Right renal cortex interstitium (tissue), 3 donors: ENCODE measurements at regions not wholly inside any gene's neighbourhood (a gene's known extent, or its start where the extent isn't known, plus 50 kb on each side); places are given as distances from the start of the nearest gene placed in this dataset.
"Not testable (repeated sequence)": the region's sequence is repeated elsewhere in the genome, so short reads cannot be mapped to it uniquely, and the experiment has no call there.

Source experiments
- DNase-seq, 3 donors: peaks; one replicate each; pipeline ENCODE4 v3.0.0-alpha.2; 2013; ENCODE audit warnings: low read depth in 3 of 3, low spot score in 2 of 3

DNA sequence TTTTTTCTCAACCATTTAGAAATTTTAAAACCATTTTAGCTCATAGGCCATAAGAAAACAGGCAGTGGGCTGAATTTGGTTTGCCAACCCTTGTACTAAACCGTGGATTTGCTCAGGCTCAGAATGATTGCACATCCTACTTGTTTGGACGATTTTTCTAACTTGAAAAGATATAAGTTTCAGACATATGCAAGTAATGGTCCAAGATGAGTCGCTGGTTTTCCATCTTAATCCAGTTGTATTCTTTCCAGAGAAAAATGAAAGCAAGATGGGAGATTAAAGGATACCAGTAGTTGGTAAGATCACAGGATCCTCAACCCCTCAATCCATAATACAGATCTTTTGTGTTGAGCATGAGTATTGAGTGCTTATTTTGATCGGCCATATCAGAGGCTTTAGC is 250.9 kb downstream of the TINAG start:
- DNase-seq: no peak

DNA sequence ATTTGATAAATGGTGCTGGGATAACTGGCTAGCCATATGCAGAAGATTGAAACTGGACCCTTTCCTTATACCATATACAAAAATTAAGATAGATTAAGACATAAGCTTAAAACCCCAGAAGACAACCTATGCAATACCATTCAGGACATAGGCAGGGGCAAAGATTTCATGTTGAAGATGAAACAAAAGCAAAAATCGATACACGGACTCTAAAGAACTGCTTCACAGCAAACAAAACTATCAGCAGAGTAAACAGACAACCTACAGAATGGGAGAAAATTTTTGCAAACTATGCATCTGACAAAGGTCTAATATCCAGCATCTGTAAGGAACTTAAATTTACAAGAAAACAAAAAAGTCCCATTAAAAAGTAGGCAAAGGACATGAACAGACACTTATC is 255.9 kb downstream of the TINAG start:
- DNase-seq: not testable (repeated sequence)

DNA sequence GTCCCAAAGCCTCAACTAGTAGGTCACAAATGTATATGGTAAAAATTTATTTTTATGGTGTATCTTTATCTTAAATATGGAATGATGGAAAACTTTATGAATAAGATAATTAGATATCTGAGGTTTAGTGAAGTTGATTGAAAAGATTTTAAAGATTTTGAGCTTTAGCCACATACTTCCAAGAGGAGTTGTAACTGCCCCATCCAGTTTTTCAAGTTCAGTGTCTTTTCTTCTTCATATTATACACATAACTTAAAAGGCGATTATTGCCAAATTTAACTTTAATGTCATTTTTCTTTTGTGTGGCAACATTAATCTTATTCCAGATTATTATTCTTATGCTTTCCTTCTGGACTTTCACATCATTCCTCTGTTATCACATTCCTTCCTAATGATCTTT is 266.4 kb downstream of the TINAG start:
- no peak for DNase-seq

DNA sequence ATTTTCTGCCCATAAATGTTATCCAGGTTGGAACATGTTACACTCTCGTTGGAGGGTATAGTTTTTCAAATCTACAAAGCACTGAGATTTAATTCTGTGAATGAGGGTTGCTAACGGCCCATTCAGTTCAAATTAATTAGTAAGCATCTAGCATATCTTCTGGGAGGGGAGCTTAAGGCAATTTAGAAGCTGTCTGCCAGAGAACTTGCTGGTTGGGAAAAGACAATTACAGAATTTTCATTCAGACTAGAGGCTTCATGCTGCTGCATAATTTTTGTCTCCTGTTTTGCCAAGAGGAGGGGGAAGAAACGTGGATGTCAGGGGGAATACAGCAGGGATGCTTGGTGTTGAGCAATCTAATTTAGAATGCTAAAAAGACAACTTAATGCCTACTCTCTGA is 268.3 kb upstream of the FAM83B start:
- DNase-seq: no peak

DNA sequence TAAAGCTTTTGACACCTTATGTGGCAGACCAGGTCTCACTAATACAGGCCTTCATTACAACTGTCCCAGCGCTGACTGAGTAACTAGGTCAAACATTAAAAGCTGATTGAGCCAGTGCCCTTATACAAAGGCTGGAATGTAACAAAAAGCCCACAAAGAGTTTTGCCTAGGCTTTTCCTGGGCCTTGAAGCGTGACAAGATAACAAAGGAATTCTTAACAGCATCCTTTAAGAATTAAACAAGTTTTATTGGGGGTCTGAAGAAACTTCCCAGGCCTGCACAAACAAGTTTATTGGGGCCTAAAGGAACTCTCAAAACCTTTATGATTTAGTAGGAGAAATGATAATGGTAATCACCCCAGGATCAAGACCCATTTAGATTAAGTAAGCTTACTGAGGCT is 267.6 kb upstream of the FAM83B start:
- DNase-seq: no peak

DNA sequence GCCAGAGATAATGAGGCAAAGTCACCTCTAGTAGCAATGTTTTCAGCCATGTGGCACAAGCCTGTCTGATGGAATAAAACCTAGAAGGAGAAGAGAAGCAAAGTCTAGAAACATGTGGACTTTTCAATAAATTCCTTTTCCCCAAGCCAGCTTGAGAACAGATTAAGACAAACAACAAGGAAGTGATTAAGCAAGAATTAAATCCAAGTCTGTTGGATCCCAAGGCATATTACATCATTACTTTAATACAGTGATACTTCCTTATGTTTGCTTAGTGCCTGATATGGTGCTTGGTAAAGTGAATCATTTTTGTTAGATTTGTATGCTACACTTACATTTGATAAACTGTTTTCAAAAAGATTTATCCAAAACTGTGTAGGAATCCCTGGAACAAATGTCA is 260.3 kb upstream of the FAM83B start:
- DNase-seq: no peak

DNA sequence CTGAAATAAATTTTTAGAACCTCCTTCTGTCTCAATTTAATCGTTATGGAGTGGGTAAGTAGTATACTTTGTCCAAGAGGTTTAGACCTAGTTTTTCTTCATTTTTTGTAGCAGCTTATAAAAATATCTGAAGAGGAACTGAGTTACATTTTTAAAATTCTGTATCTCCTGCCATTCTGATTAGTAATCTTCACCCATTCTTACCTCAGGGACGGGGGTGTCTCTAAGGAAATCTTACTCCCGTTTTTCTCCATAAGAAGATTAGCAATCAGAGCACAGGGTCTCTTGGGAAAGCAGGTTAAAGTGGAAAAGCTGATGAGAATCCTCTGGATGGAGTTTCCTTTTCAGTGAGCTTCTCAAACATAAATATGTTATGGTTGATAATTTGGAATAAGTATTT is 259.3 kb upstream of the FAM83B start:
- no peak for DNase-seq

DNA sequence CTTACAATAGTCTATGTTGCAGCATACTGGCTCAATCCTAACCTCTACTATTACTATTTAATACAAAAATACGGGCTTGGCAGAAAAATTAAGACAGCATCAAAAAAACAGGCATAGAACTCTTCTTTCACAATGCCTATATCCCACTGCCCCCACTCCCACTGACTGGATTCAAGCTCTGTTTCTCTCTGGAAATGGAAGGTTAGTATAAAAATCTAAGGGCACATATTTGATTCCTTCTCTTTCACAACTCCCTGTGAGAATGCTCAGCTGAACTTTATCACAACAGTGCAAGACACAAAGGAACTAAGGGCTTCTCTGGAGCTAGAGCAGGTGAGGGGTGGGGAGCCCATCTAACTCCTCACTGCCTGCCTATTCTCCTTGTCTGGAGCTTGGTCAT is 258.4 kb upstream of the FAM83B start:
- no peak for DNase-seq

DNA sequence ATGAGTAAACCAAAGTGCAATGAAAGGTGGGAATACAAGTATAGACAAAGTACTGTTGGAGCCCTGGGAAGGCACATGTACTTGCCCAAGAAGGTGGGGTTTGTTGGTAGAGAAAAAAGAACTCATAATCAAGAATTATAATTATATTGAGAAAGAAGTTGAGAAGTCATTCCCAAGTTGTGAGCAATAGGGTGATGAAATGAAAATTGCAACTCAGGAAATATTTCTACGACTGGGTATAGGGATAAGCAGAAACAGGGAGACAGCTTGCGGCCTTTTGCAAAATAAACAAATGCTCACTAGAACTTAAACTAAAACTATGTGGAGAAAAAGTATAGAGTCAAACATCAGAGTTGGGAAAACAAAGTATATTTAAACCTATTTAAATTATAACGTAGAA is 250.7 kb upstream of the FAM83B start:
- DNase-seq: no peak

DNA sequence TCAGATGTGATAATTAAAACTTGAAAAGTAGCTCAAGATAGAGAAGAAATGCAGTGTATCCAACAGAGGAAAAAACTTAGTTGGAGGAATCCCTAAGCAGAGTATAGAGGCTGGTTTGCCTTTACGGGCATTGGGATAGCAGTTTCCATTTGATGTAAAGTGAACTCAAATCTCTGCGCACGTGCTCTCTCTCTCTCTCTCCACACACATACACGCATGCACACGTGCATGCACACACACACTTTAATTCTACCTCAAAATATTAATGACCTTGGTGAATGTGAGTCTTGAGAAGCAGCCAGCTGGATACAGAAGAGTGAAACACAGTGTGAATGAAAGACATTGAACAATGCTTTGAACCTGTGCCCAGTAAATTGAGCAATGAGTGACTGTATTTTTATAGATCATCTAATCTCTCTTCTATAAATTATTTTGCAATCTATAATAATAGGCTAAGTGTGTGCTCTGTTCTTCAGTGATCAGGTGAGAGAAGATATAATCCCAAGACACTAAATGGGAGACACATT is 247.7 kb upstream of the FAM83B start:
- no peak for DNase-seq

DNA sequence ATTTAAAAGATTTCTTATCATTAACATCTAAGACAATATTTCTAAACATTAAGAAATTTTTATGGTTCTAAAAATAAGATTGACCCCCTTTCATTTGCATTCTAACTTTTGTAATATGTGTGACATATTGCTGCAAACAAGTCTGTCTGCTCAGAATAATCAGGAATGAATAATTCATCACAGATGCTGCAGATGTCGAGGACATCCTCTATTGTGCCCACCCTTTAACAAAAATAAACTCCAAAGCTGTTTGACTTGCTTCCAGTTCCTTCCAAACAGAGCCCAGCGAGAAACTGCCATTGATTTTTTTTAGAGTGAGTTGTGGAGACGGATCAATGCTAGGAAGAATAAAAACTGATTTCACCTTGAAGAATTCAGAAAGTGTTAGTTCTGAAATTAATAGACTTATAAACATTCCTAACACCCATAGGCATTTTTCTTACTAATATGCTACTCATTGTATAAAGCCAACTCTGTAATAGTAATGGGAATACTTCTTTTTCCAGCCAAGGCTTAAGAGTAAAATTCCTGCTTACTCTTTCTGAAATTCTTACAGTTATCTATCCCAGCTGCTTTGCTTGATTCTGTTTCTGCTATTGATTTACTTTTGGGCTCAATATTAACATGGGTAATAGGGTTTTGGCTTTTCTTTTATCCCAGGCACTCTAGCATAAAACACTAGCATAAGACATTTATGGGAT is 244.8 kb upstream of the FAM83B start:
- DNase-seq: no peak

DNA sequence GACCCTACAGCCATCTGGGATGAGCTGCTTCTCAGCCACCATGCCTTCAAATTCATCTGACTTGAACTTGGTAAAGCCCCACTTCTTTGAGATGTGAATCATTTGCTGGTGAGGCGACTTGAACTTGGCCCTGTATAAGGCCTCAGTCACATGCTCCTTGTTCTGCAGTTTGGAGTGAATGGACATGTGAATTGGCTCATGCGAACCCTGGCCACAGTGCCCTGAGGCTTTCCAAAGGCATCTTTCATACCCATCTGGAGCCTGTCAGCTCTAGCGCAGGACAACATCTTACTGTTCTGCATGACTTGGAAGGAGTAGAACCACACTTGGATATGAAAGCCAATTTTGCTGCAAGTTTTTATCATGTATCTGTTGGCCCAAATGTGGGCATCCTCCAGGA is 244.0 kb upstream of the FAM83B start:
- DNase-seq: no peak

DNA sequence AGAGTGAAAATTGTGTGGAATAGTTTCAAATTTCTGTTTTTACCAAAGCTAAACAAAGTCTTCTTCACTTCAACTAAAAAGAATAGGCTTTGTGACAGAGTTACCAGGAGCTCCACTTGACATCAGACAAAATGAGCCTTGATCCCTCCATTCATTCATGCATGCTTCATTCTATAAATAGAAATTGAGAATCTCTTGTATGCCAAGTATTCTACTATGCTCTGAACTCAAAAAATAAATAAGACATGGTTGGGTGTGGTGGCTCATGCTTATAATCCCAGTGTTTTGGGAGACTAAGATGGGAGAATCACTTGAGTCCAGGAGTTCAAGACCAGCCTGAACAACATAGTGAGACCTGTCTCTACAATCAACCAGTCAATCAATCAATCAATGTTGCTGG is 236.6 kb upstream of the FAM83B start:
- DNase-seq: no peak

DNA sequence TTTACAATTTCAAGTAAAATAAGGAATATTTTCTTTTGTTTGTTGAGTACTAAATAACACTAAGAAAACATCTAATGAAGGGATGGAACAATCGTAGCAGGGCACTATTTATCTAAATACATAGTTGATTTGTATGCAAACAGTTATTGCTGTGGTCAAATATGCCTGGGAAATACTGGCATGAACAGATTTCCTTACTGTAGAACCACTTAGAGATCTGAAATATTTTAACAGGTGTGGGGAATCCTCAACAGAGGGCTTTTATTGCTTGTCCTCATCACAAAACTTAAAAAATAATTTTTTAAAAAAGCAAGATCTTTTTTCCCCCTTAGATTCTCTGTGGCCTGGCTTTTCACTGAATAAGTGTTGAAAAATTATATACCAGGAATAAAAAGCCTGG is 233.0 kb upstream of the FAM83B start:
- no peak for DNase-seq

DNA sequence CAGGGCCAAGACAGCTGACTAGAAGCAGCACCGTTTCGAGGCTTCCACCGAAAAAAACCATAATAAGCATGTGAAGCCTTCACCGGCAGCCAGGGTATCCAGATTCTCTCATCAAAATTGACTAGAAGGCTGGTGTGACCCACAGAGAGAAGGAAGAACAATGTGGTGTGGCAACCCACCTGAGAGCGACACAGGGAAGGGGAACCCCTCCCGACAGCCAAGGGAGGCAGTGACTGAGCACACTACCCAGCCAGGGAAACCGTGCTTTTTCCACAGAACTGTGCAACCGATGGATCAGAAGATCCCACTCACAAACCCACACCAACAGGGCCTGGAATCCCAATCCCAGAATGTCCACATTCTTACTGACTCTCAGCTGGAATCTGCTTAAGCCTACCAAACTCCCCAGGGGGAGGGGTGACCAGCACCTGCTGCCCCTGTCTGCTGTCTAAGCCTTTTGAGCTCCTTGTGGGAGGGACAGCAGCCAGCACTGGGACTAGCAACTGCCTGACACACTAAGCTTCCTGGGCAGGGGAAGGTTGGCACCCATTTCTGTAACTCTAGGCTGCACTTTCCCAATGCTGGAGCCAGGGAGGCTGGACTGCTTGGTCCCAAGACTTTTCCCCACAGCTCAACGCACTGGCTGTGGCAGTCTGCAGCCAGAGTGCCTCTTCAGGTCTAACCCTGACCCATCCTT is 231.9 kb upstream of the FAM83B start:
- DNase-seq: no peak

DNA sequence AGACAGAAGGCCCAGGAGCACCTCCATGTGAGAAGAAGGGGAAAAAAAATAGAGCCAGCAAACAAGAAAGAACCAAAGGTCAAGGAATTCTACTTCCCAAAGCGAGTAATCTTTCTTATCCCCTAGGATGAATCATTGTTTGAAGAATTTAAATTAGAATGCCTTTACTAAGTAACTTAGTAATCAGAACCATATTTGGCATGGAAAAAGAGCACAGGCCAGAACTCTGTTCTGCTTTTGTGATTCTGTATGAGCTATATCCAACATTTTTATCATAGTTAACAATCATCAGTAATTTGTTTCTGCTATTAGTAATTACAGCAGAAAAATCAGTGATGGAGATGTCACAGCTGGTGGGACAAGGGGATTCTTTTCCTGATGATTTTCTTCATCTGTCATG is 228.8 kb upstream of the FAM83B start:
- no peak for DNase-seq

DNA sequence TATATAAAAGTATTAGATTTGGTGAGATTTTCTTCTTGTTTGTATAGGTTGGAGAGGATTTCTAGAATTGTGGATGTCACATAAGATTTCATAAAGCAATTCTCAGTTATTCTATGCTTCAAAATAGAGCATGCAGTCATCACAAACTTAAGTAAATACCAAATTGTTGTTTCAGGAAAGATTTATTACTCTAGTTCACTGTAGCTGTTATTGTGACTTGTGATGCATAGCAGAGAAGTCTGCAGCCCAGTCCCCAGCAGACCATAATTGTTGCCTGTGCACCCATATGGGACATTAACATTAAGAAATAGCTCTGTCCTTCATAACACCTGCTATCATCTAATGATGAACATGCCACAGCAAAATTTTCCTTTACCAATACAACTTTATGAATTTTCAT is 228.0 kb upstream of the FAM83B start:
- no peak for DNase-seq

DNA sequence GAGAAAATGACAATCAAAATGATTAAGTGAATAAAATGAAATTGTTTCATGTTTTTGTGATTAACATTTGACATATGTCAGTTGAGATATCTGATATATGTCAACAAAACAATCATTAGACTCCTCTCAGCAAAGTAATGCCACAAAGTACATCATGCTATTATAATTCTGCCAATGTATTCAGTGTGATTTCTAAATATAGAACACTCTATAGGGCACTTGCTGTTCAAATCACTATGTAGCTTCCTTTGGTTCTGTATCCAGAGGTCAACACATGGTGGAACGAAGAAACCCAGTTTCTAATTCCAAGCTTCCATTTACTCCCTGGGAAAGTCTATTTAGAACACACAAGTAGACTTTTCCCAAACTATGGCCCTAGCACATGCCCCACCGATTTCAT is 227.5 kb upstream of the FAM83B start:
- DNase-seq: no peak

DNA sequence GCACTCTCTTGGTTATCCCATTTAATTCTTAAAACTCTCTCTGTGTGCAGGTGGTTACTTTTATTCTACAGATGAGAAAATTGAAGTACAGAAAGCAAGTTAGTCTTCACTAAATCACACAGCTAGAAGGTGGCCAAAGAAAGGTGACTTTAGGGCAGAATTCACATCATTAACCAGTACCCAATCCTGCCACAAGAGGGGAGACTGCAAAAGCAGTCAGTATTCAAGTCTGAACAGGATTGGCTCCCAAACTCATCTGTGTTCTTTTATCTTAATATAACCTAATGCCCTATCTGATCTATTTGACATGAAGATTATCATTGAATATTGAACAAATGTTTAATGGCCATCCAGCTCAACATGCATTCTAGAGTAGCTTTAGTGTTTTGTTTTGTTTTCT is 225.3 kb upstream of the FAM83B start:
- no peak for DNase-seq

DNA sequence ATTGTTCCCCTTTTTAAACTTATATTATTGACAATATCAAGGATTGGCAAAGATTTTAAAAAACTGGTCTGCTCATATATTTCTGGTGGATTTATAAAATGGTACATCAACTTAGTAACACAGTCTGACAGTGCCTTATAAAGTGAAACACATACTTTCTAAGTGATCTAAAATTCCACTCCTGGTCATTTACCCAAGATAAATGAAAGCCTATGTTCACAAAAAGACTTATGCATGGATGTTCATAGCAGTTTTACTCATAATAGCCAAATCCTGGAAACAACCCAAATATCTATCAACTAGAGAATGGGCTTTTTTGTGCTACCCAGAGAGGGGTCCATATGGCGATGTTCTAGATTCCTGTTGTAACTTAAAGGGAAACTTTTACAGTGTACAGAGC is 222.4 kb upstream of the FAM83B start:
- DNase-seq: no peak

DNA sequence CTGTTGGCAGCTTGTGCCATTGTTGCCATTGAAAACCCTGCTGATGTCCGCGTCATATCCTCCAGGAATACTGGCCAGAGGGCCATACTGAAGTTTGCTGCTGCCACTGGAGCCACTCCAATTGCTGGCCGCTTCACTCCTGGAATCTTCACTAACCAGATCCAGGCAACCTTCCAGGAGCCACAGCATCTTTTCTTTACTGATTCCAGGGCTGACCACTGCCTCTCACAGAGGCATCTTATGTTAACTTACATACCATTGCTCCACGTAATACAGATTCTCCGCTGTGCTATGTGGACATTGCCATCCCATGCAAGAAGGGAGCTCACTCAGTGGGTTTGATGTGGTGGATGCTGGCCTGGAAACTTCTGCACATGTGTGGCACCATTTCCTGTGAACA is 221.8 kb upstream of the FAM83B start:
- DNase-seq: no peak

DNA sequence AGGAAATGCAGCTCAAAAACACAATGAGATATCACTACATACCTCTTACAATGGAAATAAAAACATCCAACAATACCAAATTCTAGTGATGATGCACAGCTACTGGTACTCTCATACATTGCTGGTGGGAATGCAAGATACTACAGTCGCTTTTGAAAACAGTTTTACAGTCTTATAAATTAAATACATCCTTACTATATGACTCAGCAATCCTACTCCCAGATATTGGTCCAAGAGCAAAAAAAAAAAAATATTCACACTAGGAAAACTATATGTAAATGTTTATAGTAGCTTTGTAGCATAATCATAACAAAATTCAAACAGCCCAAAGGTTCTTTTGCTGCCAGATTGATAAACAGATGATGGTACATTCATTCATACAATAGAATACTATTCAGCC is 217.4 kb upstream of the FAM83B start:
- DNase-seq: no peak
